ENCODE measurements at regions not wholly inside any gene's neighbourhood (a gene's known extent, or its start where the extent isn't known, plus 50 kb on each side); places are given as distances from the start of the nearest gene placed in this dataset.

DNA sequence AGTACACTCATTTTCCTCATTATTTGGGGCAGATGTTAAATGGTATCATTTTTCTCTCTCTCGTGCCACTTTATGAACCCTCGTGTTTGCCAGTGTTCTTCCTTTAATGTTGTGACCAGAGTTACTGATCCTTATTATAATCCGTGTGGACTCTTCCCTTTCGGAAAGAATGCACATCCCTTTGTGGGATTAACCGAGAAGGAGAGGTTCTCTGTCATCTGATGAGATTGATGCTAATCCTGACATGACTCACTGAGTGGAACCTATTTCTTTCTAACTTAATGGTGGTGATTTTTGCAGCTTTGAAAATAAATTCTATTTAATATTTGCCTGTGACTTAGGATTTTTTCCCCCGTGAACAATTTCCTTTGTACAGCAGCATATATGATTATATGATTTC lies 300.0 kb upstream of the MAN1A1 start:
- H3K4me3 Mint-ChIP-seq, result no peak overlapping the region
- no peak for ATAC-seq
- ChIA-PET POLR2A (no interaction called here), CTCF (no interaction called here)
- H3K36me3 Mint-ChIP-seq, result no peaks in the 10 kb centered on the region
- H3K4me1 Mint-ChIP-seq, result no peaks in the 10 kb centered on the region
- H3K27ac Mint-ChIP-seq, result no peak overlapping the region
- DNase-seq (ENCODE audit: low spot score), result no peak
- H3K27me3 Mint-ChIP-seq (ENCODE audit: low read depth), result no peaks in the 10 kb centered on the region
- TF ChIP-seq ZNF232 (CRISPR knock-in tag; IDR thresholded peaks at IDR 0.05), result no peak
- no peak for TF ChIP-seq ZNF121 (CRISPR knock-in tag; IDR thresholded peaks at IDR 0.05)
- TF ChIP-seq PRRX2 (CRISPR knock-in tag; IDR thresholded peaks at IDR 0.05), result no peak
- no peak for TF ChIP-seq GRHL2 (CRISPR knock-in tag; IDR thresholded peaks at IDR 0.05; ENCODE audit: insufficient replicate concordance, severe bottlenecking)
- TF ChIP-seq GABPB1 (CRISPR knock-in tag; IDR thresholded peaks at IDR 0.05), result no peak
- TF ChIP-seq ESRRA (CRISPR knock-in tag; IDR thresholded peaks at IDR 0.05; ENCODE audit: borderline replicate concordance), result no peak
- no peak for TF ChIP-seq MXD4 (CRISPR knock-in tag; IDR thresholded peaks at IDR 0.05; ENCODE audit: borderline replicate concordance)
- no peak for TF ChIP-seq CREB1 (CRISPR knock-in tag; IDR thresholded peaks at IDR 0.05)
- TF ChIP-seq, protein P1, sequence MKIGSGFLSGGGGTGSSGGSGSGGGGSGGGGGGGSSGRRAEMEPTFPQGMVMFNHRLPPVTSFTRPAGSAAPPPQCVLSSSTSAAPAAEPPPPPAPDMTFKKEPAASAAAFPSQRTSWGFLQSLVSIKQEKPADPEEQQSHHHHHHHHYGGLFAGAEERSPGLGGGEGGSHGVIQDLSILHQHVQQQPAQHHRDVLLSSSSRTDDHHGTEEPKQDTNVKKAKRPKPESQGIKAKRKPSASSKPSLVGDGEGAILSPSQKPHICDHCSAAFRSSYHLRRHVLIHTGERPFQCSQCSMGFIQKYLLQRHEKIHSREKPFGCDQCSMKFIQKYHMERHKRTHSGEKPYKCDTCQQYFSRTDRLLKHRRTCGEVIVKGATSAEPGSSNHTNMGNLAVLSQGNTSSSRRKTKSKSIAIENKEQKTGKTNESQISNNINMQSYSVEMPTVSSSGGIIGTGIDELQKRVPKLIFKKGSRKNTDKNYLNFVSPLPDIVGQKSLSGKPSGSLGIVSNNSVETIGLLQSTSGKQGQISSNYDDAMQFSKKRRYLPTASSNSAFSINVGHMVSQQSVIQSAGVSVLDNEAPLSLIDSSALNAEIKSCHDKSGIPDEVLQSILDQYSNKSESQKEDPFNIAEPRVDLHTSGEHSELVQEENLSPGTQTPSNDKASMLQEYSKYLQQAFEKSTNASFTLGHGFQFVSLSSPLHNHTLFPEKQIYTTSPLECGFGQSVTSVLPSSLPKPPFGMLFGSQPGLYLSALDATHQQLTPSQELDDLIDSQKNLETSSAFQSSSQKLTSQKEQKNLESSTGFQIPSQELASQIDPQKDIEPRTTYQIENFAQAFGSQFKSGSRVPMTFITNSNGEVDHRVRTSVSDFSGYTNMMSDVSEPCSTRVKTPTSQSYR (CRISPR knock-in tag; IDR thresholded peaks at IDR 0.05), result no peak
- no peak for TF ChIP-seq TCF7 (CRISPR knock-in tag; IDR thresholded peaks at IDR 0.05; ENCODE audit: low read depth)
- no peaks in the 10 kb centered on the region for H3K9me3 Mint-ChIP-seq

DNA sequence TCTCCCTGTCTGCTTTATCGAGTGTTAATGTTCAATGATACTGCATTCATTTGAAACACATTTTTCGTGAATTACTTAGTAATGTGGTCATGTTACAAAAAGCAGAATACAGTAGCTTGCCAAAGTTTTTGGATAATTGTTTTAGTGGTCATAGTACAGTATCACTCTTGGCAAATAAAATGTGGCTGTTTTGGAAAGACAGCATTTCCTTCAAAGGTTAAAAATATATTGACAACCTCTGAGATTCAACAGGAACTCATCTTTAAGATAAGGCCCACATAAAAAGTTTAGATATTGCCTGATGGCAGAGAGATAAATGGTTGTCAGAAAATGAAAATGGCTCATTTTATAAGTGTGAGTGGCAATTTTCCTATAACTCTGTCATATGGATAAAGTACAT lies 297.7 kb upstream of the MAN1A1 start:
- Mint-ChIP-seq H3K9me3 (no peaks in the 10 kb centered on the region), H3K36me3 (no peaks in the 10 kb centered on the region), H3K4me3 (no peak overlapping the region), H3K27me3 (ENCODE audit: low read depth) (no peaks in the 10 kb centered on the region), H3K4me1 (no peaks in the 10 kb centered on the region), H3K27ac (no peak overlapping the region)
- ATAC-seq (no peak), DNase-seq (ENCODE audit: low spot score) (no peak)
- POLR2A ChIA-PET, result no interaction called here
- CTCF ChIA-PET, result no interaction called here
- TF ChIP-seq ETV6 (CRISPR knock-in tag; IDR thresholded peaks at IDR 0.05) (no peak), ZNF425 (CRISPR knock-in tag; conservative IDR thresholded peaks at IDR 0.05) (no peak), GTF2I (CRISPR knock-in tag; conservative IDR thresholded peaks at IDR 0.05) (no peak), SMAD4 (CRISPR knock-in tag; IDR thresholded peaks at IDR 0.05) (no peak), RELA (CRISPR knock-in tag; IDR thresholded peaks at IDR 0.05; ENCODE audit: borderline replicate concordance) (no peak)

GRCh38 chr6:119643876-119644275 lies 294.3 kb upstream of the MAN1A1 start:
- no peaks in the 10 kb centered on the region for H3K4me1 Mint-ChIP-seq
- no peaks in the 10 kb centered on the region for H3K36me3 Mint-ChIP-seq
- no peaks in the 10 kb centered on the region for H3K9me3 Mint-ChIP-seq
- CTCF ChIA-PET, result interaction anchor here (1.2 kb wide), 1 partner anchor 15 kb away, joined by 4 read pairs; no protein-coding TSS in a partner anchor
- POLR2A ChIA-PET, result interaction anchor here (0.5 kb wide), 1 partner anchor 11 kb away, joined by 4 read pairs; no protein-coding TSS in a partner anchor
- H3K27ac Mint-ChIP-seq, result no peak overlapping the region
- H3K27me3 Mint-ChIP-seq (ENCODE audit: low read depth), result no peaks in the 10 kb centered on the region
- no peak for DNase-seq (ENCODE audit: low spot score)
- ATAC-seq, result no peak
- no peak overlapping the region for H3K4me3 Mint-ChIP-seq
- no peak for TF ChIP-seq TEAD1 (CRISPR knock-in tag; IDR thresholded peaks at IDR 0.05)
- no peak for TF ChIP-seq HMGA2 (CRISPR knock-in tag; IDR thresholded peaks at IDR 0.05)
- TF ChIP-seq, protein P2, sequence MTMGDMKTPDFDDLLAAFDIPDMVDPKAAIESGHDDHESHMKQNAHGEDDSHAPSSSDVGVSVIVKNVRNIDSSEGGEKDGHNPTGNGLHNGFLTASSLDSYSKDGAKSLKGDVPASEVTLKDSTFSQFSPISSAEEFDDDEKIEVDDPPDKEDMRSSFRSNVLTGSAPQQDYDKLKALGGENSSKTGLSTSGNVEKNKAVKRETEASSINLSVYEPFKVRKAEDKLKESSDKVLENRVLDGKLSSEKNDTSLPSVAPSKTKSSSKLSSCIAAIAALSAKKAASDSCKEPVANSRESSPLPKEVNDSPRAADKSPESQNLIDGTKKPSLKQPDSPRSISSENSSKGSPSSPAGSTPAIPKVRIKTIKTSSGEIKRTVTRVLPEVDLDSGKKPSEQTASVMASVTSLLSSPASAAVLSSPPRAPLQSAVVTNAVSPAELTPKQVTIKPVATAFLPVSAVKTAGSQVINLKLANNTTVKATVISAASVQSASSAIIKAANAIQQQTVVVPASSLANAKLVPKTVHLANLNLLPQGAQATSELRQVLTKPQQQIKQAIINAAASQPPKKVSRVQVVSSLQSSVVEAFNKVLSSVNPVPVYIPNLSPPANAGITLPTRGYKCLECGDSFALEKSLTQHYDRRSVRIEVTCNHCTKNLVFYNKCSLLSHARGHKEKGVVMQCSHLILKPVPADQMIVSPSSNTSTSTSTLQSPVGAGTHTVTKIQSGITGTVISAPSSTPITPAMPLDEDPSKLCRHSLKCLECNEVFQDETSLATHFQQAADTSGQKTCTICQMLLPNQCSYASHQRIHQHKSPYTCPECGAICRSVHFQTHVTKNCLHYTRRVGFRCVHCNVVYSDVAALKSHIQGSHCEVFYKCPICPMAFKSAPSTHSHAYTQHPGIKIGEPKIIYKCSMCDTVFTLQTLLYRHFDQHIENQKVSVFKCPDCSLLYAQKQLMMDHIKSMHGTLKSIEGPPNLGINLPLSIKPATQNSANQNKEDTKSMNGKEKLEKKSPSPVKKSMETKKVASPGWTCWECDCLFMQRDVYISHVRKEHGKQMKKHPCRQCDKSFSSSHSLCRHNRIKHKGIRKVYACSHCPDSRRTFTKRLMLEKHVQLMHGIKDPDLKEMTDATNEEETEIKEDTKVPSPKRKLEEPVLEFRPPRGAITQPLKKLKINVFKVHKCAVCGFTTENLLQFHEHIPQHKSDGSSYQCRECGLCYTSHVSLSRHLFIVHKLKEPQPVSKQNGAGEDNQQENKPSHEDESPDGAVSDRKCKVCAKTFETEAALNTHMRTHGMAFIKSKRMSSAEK (CRISPR knock-in tag; IDR thresholded peaks at IDR 0.05; ENCODE audit: borderline replicate concordance), result no peak
- no peak for TF ChIP-seq ZNF396 (CRISPR knock-in tag; IDR thresholded peaks at IDR 0.05; ENCODE audit: borderline replicate concordance)
- TF ChIP-seq, protein P3, sequence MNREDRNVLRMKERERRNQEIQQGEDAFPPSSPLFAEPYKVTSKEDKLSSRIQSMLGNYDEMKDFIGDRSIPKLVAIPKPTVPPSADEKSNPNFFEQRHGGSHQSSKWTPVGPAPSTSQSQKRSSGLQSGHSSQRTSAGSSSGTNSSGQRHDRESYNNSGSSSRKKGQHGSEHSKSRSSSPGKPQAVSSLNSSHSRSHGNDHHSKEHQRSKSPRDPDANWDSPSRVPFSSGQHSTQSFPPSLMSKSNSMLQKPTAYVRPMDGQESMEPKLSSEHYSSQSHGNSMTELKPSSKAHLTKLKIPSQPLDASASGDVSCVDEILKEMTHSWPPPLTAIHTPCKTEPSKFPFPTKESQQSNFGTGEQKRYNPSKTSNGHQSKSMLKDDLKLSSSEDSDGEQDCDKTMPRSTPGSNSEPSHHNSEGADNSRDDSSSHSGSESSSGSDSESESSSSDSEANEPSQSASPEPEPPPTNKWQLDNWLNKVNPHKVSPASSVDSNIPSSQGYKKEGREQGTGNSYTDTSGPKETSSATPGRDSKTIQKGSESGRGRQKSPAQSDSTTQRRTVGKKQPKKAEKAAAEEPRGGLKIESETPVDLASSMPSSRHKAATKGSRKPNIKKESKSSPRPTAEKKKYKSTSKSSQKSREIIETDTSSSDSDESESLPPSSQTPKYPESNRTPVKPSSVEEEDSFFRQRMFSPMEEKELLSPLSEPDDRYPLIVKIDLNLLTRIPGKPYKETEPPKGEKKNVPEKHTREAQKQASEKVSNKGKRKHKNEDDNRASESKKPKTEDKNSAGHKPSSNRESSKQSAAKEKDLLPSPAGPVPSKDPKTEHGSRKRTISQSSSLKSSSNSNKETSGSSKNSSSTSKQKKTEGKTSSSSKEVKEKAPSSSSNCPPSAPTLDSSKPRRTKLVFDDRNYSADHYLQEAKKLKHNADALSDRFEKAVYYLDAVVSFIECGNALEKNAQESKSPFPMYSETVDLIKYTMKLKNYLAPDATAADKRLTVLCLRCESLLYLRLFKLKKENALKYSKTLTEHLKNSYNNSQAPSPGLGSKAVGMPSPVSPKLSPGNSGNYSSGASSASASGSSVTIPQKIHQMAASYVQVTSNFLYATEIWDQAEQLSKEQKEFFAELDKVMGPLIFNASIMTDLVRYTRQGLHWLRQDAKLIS (CRISPR knock-in tag; IDR thresholded peaks at IDR 0.05; ENCODE audit: borderline replicate concordance), result no peak
- TF ChIP-seq MAX (CRISPR knock-in tag; IDR thresholded peaks at IDR 0.05), result no peak
- no peak for TF ChIP-seq ESRRA (CRISPR knock-in tag; IDR thresholded peaks at IDR 0.05; ENCODE audit: borderline replicate concordance)
